H1 (cell line): ENCODE measurements at regions not wholly inside any gene's neighbourhood (a gene's known extent, or its start where the extent isn't known, plus 50 kb on each side); places are given as distances from the start of the nearest gene placed in this dataset.

Source experiments
- SP2 ChIP-seq: IDR thresholded peaks from 2 replicates; pipeline ENCODE4 v1.6.1; 2012; ENCODE audit warnings: mild to moderate bottlenecking, low read length, inconsistent platforms
- ZNF274 ChIP-seq: IDR thresholded peaks from 2 replicates; pipeline ENCODE4 v1.7.0; 2012; ENCODE audit warnings: low read length, borderline replicate concordance; ENCODE audit errors: extremely low read depth

- TF ChIP-seq ZNF274, result no peak
- no peak for TF ChIP-seq SP2
- TF ChIP-seq, all 59 proteins: peak for 0
Observed at GRCh38 chr7:17623546-17624185, 316.6 kb downstream of the SNX13 start (continued).
